ENCODE measurements at regions not wholly inside any gene's neighbourhood (a gene's known extent, or its start where the extent isn't known, plus 50 kb on each side); places are given as distances from the start of the nearest gene placed in this dataset.
"Not testable (repeated sequence)": the region's sequence is repeated elsewhere in the genome, so short reads cannot be mapped to it uniquely, and the experiment has no call there.

DNA sequence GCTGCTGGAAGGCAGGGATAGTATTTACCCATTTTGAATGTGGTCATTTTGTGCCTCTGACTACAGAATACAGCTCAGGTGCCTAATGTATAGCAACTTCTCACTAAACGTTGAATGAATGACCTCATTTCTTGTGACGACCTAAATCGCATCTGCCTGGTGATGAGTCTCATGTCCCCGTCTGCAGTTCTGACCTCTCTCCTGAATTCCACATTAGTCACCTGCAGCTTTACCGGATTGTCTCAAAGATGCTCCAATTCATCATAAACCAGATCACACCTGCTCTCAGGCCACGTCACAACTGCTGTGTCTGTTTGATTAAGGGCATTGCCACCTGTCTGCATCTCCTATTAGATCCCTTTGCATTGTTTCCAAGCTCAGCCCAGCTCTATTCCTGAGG lies 133.6 kb upstream of the MYT1L start:
- DNase-seq: no peak
- H3K4me3 Mint-ChIP-seq: no peak overlapping the region
- peaks cover 0 to 3% (median 2%) of the 10 kb centered on the region in 3 donors for H3K27me3 Mint-ChIP-seq (ENCODE audit: low read depth in 3 of 3)
- H3K36me3 Mint-ChIP-seq: no peaks in the 10 kb centered on the region
- no peaks in the 10 kb centered on the region for H3K4me1 Mint-ChIP-seq
- H3K9me3 Mint-ChIP-seq: no peaks in the 10 kb centered on the region
- H3K27ac Mint-ChIP-seq: no peak overlapping the region

DNA sequence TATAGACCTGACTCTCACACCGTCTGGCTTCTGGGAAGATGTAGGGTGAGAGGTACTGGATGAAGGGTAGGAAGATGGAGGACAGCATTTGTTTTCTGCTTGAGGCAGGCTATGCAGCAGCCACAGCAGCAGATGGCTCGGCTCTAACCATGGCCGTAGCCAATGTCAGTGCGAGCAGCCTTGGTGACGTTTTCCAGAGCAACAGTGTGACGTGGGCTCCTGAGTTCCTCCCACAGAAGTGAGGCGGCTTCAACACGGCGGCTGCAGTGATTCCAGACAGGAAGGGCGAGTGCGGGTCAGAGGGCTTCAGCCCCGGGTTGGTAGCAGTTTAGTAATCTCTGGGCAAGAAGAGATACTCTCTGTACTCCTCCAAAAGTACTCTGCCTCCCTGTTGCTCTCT lies 133.0 kb upstream of the MYT1L start:
- H3K4me3 Mint-ChIP-seq: peak overlapping the region in 1 of 5 donors; percentile 9
- no peak overlapping the region for H3K27ac Mint-ChIP-seq
- no peaks in the 10 kb centered on the region for H3K4me1 Mint-ChIP-seq
- no peak for DNase-seq
- H3K9me3 Mint-ChIP-seq: no peaks in the 10 kb centered on the region
- no peaks in the 10 kb centered on the region for H3K36me3 Mint-ChIP-seq
- H3K27me3 Mint-ChIP-seq (ENCODE audit: low read depth in 3 of 3): peaks cover 0 to 3% (median 2%) of the 10 kb centered on the region in 3 donors

DNA sequence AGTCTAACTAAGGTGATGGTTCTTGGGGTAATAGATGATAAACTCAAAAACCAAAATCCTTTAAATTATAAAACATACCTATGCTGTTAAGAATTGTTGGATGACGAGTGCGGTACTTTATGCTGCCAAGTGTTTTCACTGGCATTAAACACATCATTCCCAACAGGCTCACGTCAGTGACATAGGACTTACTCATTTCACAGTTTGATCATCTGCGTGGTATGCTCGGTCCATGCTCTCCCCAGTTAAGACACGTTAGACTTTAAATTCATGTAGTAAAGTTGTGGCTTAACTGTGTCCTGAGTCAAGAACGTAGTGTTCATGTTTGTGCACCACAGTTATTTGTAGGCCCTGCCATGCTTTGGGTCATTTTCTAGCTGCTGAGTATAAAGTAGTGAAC lies 125.6 kb upstream of the MYT1L start:
- Mint-ChIP-seq H3K9me3 (peaks cover 0 to 2% (median 0%) of the 10 kb centered on the region in 6 donors), H3K27ac (no peak overlapping the region), H3K4me3 (no peak overlapping the region), H3K27me3 (ENCODE audit: low read depth in 3 of 3) (peaks cover 2 to 5% (median 2%) of the 10 kb centered on the region in 3 donors), H3K4me1 (no peaks in the 10 kb centered on the region), H3K36me3 (no peaks in the 10 kb centered on the region)
- no peak for DNase-seq

- Mint-ChIP-seq H3K4me3 (no peak overlapping the region), H3K27ac (no peak overlapping the region), H3K9me3 (peaks cover 0 to 2% (median 0%) of the 10 kb centered on the region in 6 donors), H3K4me1 (no peaks in the 10 kb centered on the region), H3K36me3 (no peaks in the 10 kb centered on the region), H3K27me3 (ENCODE audit: low read depth in 3 of 3) (peaks cover 2% of the 10 kb centered on the region in 3 donors)
- no peak for DNase-seq
Observed at GRCh38 chr2:2455151-2455550, 124.1 kb upstream of the MYT1L start.

DNA sequence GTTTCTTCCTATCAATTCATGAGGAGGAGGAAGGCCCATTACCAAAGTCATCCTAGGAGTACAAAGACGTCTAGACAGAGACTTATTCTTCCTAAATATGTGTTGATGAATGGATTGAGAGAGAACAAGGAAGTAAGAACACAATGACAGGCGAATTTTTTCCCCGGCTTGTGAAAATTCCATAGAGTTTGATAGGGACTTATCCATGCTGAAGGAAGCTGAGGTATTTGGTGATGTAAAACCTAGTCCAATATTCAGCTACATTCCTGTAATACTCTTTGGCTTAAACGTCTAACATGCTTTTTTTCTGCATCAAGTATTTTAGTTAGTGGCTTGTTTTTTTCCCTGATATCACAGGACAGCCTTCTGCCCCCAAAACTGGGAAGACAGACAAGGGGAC lies 121.9 kb upstream of the MYT1L start:
- H3K36me3 Mint-ChIP-seq: no peaks in the 10 kb centered on the region
- no peak for DNase-seq
- H3K9me3 Mint-ChIP-seq: peaks cover 0 to 2% (median 0%) of the 10 kb centered on the region in 6 donors
- no peak overlapping the region for H3K27ac Mint-ChIP-seq
- H3K4me1 Mint-ChIP-seq: no peaks in the 10 kb centered on the region
- no peak overlapping the region for H3K4me3 Mint-ChIP-seq
- H3K27me3 Mint-ChIP-seq (ENCODE audit: low read depth in 3 of 3): peaks cover 2 to 6% (median 2%) of the 10 kb centered on the region in 3 donors

DNA sequence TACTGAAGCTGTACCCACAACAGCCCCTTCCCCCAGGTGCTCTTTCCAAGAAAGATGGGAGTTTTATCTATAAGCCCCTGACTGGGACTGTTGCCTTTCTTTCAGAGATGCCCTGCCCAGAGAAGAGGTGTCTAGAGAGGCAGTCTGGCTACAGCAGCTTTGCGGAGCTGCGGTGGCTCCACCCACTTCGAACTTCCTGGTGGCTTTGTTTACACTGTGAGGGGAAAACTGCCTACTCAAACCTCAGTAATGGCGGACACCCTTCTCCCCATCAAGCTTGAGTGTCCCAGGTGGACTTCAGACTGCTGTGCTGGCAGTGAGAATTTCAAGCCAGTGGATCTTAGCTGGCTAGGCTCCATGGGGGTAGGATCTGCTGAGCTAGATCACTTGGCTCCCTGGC lies 120.2 kb upstream of the MYT1L start:
- not testable (repeated sequence) for H3K4me3 Mint-ChIP-seq; H3K27ac Mint-ChIP-seq; H3K4me1 Mint-ChIP-seq; H3K36me3 Mint-ChIP-seq; H3K9me3 Mint-ChIP-seq; DNase-seq; H3K27me3 Mint-ChIP-seq (ENCODE audit: low read depth in 3 of 3)

DNA sequence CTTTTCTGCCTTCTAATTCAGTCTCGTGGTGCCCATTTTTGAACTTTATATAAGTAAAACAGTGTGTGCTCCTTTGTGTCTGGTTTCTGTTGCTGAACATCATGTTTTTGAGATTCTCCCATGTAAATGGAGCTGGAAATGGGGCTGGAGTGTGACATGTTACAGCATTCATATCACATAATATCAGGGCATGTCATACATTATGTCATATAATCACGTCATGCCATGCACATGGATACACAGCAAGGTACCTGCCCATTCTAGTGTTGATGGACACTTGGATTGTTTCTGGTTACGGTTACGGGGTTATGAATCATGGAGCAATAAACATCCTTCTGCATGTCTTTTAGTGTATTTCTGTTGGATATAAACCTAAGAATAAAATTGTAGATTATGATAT lies 117.1 kb upstream of the MYT1L start:
- H3K9me3 Mint-ChIP-seq: peaks cover 0 to 5% (median 0%) of the 10 kb centered on the region in 6 donors
- H3K27me3 Mint-ChIP-seq (ENCODE audit: low read depth in 3 of 3): peaks cover 0 to 6% (median 2%) of the 10 kb centered on the region in 3 donors
- H3K36me3 Mint-ChIP-seq: no peaks in the 10 kb centered on the region
- no peak overlapping the region for H3K4me3 Mint-ChIP-seq
- no peak for DNase-seq
- H3K4me1 Mint-ChIP-seq: no peaks in the 10 kb centered on the region
- H3K27ac Mint-ChIP-seq: no peak overlapping the region

DNA sequence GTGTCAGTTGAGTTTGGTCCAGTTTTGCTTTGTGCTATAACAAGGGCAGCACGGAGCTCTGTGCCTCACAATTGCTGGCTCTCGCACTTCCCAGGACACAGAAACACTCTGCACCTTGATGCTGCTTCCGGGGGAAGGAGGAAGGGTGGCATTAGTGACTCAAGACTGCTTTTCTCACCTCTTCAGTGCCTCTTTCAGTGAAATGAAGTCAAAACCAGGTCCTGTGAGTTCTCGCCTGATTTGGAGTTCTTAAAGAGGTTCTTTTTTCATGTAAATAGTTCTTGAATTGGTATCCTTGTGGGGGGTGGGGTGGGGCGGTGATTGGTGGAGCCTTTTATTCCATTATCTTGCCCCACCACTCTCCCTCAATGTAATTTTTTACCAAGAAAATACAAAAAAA lies 91.5 kb upstream of the MYT1L start:
- no peak overlapping the region for H3K27ac Mint-ChIP-seq

GRCh38 chr2:2413525-2413924 lies 82.5 kb upstream of the MYT1L start:
- Mint-ChIP-seq H3K27ac (no peak overlapping the region), H3K27me3 (ENCODE audit: low read depth in 3 of 3) (peaks cover 0 to 2% (median 0%) of the 10 kb centered on the region in 3 donors), H3K4me3 (no peak overlapping the region), H3K4me1 (no peaks in the 10 kb centered on the region), H3K9me3 (peaks cover 0 to 5% (median 0%) of the 10 kb centered on the region in 6 donors), H3K36me3 (no peaks in the 10 kb centered on the region)
- no peak for DNase-seq

More for the DNA sequence above, 91.5 kb upstream of the MYT1L start:
- Mint-ChIP-seq H3K9me3 (peaks cover 0 to 7% (median 2%) of the 10 kb centered on the region in 6 donors), H3K36me3 (no peaks in the 10 kb centered on the region), H3K27me3 (ENCODE audit: low read depth in 3 of 3) (peaks cover 0 to 2% (median 0%) of the 10 kb centered on the region in 3 donors), H3K4me3 (no peak overlapping the region), H3K4me1 (no peaks in the 10 kb centered on the region)
- no peak for DNase-seq

- Mint-ChIP-seq H3K4me3 (no peak overlapping the region), H3K36me3 (no peaks in the 10 kb centered on the region), H3K27ac (no peak overlapping the region), H3K4me1 (no peaks in the 10 kb centered on the region), H3K9me3 (peaks cover 0 to 12% (median 0%) of the 10 kb centered on the region in 6 donors), H3K27me3 (ENCODE audit: low read depth in 3 of 3) (peaks cover 0 to 2% (median 0%) of the 10 kb centered on the region in 3 donors)
- no peak for DNase-seq
Observed at GRCh38 chr2:2410987-2411386, 79.9 kb upstream of the MYT1L start.

DNA sequence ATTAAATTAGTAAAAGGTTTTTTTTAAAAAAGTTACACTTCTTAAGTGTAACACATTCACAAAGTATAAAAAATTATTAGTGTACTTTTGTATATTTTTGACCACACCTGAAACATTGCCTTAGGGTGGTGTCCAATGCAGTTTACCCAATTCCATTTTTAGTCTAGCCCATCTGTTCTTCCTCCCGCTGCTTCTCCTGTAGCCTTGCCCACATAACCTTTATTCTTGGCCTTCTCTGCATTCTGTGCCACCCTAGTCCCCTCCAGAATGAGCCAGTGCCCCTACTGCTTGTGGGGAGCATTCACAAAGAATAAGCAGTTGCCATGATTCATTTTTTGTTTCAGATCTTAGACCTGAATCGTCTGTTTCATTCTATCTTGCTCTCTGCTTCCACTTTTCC lies 78.4 kb upstream of the MYT1L start:
- Mint-ChIP-seq H3K36me3 (no peaks in the 10 kb centered on the region), H3K4me3 (no peak overlapping the region), H3K9me3 (peaks cover 0 to 25% (median 3%) of the 10 kb centered on the region in 6 donors), H3K27me3 (ENCODE audit: low read depth in 3 of 3) (peaks cover 0 to 2% (median 0%) of the 10 kb centered on the region in 3 donors), H3K4me1 (no peaks in the 10 kb centered on the region), H3K27ac (no peak overlapping the region)
- DNase-seq: no peak

- Mint-ChIP-seq H3K4me3 (no peak overlapping the region), H3K9me3 (peaks cover 1 to 32% (median 6%) of the 10 kb centered on the region in 6 donors), H3K27me3 (ENCODE audit: low read depth in 3 of 3) (peaks cover 0 to 5% (median 2%) of the 10 kb centered on the region in 3 donors), H3K36me3 (no peaks in the 10 kb centered on the region), H3K27ac (no peak overlapping the region), H3K4me1 (no peaks in the 10 kb centered on the region)
- no peak for DNase-seq
Observed at GRCh38 chr2:2405780-2406179, 74.7 kb upstream of the MYT1L start.

- H3K9me3 Mint-ChIP-seq: peaks cover 2 to 26% (median 8%) of the 10 kb centered on the region in 6 donors
- H3K4me3 Mint-ChIP-seq: no peak overlapping the region
- H3K36me3 Mint-ChIP-seq: no peaks in the 10 kb centered on the region
- H3K27ac Mint-ChIP-seq: no peak overlapping the region
- no peak for DNase-seq
- H3K27me3 Mint-ChIP-seq (ENCODE audit: low read depth in 3 of 3): peaks cover 0 to 6% (median 2%) of the 10 kb centered on the region in 3 donors
- no peaks in the 10 kb centered on the region for H3K4me1 Mint-ChIP-seq
Observed at GRCh38 chr2:2400286-2401038, 69.4 kb upstream of the MYT1L start.

DNA sequence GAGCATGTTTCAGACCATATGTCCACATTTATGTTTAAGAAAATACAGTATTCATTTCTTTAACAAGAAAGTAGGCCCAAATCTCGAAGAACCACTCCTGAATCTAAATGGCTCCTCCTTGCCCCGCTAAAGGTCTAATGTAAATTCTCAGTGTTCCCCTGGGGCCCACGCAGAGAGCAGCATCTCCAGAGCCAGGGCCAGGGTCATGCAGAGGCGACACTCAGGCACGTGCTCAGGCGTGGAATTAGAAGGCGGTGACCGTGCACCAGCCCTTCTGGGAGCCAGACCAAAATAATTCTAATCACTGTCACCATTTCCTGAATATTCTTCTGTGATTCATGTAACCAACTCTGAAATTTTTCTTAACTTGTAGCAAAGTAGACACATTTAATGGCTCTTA lies 68.3 kb upstream of the MYT1L start:
- Mint-ChIP-seq H3K4me1 (no peaks in the 10 kb centered on the region), H3K36me3 (no peaks in the 10 kb centered on the region), H3K27me3 (ENCODE audit: low read depth in 3 of 3) (peaks cover 0 to 6% (median 2%) of the 10 kb centered on the region in 3 donors), H3K27ac (no peak overlapping the region), H3K9me3 (peaks cover 0 to 21% (median 5%) of the 10 kb centered on the region in 6 donors), H3K4me3 (no peak overlapping the region)
- DNase-seq: no peak

GRCh38 chr2:2392332-2392731 lies 61.3 kb upstream of the MYT1L start:
- no peak overlapping the region for H3K4me3 Mint-ChIP-seq
- peaks cover 0 to 8% (median 2%) of the 10 kb centered on the region in 3 donors for H3K27me3 Mint-ChIP-seq (ENCODE audit: low read depth in 3 of 3)
- no peaks in the 10 kb centered on the region for H3K36me3 Mint-ChIP-seq
- H3K9me3 Mint-ChIP-seq: peaks cover 0 to 14% (median 7%) of the 10 kb centered on the region in 6 donors
- no peak for DNase-seq
- no peak overlapping the region for H3K27ac Mint-ChIP-seq
- no peaks in the 10 kb centered on the region for H3K4me1 Mint-ChIP-seq
